ENCODE measurements at regions not wholly inside any gene's neighbourhood (a gene's known extent, or its start where the extent isn't known, plus 50 kb on each side); places are given as distances from the start of the nearest gene placed in this dataset.

DNA sequence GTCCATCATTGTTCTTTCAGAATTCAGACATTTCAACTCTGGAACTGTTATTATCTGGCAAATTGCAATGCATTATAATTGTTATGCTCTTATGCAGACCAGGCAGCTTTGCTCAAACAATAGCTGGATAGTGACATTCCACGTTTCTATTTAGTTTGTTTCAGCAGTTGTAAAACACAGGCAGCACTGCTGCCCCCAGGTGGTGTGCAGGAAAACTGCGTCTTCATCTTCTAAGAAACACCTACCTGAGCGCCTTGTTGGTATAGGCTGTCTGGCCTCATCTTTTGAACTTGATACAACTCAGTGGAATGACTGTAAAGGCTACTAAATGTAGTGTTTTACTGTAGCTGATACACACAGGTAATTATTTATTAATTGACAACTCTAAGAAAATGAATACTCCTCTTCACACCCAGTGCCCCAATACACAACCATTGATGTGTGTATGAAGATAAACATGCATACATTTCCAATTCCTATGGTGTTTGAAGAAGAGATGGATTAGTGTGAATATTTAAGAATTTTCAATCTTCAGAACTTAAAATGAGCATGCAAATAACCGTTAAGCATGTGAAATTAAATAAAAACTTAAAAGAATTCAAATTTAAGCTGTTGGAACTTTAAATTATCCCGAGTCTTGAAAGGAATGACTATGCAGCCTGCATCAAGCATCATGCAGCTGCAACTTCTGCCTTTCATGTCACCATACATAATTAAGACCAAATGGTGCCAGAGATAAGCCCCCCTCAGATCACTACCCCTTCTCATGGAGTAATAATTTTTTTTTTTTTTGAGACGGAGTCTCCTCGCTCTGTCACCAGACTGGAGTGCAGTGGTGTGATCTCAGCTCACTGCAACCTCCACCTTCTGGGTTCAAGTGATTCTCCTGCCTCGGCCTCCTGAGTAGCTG, 85.6 kb downstream of the CD8B2 start:
- peak; percentile 67 for DNase-seq

DNA sequence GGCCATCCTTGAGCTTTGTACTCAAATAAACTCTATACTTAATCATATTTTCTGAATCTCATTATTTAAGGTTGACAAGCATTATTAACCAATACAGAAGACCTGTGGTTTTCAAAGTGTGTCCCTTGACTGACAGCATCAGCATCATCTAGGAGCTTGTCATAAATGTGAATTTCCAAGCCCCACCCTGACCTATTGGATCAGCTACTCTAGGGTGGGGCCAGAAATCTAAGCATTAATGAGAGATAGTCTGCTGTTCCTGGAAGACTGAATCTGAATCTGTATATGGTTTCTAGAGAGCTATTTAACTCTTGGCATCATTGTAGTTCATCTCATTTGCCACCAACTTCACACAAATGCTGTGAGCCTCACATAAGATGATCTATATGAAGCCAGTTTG, 86.6 kb downstream of the CD8B2 start:
- no peak for DNase-seq

DNA sequence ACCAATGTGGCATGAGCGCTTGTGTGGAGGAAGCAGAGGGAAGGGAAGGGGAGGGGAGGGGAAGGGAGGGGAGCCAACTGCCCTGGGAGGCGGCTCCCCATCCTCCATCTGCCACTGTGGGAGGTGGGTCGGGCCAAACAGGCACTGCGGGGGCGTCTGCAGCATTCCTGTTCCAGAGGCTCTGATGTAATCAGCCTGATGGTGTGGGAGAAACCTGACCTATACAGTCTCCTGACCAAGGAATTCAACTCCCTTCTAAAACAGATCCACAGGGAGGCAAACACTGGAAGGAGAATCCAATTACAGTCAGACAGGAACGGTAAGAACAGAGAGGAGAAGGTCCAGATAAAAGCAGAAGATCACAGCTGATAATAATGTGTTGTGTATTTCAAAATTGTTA, 88.8 kb downstream of the CD8B2 start:
- no peak for DNase-seq

DNA sequence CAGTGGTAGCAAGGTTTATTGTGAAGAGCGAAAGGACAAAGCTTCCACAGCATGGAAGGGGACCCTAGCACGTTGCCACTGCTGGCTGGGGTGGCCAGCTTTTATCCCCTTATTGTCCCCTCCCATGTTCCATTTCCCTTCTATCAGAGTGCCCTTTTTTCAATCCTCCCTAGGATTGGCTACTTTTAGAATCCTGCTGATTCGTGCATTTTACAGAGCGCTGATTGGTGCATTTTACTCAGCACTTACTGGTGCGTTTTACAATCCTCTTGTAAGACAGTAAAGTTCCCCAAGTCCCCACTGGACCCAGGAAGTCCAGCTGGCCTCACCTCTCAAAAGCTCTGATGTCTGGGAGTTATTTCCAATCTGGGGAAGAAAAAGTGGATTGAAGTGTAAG, 90.1 kb downstream of the CD8B2 start:
- DNase-seq: no peak

DNA sequence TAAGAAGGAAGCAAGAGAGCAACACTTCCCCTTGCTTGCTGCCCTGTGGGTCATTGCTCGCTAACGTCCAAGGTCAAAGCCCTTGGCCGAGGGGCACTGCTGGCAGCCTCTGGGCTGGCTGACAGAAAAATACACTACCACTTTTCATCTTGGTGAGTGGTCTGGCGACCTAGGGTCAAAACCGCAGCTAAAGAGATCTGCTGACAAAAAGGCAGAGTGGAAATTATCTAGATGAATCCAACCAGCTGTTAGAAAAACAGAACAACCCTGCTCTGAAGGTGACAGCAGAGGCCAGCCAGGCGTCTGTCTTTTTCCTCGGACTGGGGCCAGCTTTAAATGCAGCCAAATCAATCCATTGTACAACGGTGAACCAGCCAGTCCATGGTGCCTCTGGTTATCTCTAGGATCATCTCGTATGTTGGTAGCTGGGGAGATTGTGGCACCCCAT, 92.6 kb downstream of the CD8B2 start:
- no peak for DNase-seq

DNA sequence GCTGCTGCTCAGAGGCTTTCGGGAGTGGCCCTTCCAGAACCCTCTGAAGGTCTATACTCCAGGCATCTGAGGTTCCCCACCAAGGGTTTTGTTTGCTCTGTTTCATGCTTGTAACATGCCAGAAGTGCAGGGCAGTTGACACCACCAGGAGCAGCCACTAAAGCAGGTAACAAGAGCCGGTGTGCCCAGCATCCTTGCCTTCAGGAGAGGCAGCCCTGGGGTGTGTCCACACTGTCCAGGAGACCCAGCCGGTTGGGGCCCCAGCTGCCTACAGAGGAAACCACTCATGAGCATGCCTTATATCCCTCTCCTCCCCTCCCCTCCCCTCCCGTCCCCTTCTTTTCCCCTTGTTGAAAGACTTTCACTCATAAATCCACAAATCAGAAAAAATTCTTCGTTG, 93.1 kb downstream of the CD8B2 start:
- no peak for DNase-seq

DNA sequence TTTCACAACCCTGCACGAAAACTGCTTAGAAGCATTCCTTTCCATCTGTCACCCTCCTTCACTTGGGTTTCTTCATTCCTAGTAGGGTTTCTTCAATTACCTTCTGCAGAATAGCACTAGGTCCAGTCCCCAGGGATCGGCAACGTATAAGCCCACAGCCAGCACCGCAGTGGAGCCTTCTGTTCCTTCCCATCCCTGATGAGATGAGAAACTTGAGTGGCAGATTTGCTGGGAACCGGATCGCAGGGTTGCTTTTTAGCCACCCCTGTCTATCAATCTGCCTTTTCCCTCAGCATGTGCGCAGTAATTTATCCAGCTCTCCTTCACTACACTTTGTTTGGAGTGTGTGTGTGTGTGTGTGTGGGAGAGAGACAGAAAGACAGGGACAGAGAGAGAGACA, 94.2 kb downstream of the CD8B2 start:
- DNase-seq: no peak

DNA sequence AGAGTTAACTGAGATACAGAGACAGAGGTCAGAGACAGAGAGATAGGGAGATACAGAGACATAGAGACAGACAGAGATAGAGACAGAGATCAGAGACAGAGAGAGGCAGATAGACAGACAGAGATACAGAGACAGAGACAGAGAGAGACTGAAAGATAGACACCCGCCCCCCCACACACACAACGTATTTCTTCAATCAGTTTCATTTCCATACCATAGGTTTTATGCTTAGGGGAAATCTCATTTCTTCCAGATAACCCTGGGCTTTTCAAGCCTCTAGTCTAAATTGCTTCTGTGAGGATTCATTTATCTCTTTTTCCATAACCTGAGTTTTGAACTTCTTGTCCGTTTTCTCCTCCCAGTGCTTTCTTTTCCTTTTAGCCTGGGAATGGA, 94.6 kb downstream of the CD8B2 start:
- DNase-seq: no peak

DNA sequence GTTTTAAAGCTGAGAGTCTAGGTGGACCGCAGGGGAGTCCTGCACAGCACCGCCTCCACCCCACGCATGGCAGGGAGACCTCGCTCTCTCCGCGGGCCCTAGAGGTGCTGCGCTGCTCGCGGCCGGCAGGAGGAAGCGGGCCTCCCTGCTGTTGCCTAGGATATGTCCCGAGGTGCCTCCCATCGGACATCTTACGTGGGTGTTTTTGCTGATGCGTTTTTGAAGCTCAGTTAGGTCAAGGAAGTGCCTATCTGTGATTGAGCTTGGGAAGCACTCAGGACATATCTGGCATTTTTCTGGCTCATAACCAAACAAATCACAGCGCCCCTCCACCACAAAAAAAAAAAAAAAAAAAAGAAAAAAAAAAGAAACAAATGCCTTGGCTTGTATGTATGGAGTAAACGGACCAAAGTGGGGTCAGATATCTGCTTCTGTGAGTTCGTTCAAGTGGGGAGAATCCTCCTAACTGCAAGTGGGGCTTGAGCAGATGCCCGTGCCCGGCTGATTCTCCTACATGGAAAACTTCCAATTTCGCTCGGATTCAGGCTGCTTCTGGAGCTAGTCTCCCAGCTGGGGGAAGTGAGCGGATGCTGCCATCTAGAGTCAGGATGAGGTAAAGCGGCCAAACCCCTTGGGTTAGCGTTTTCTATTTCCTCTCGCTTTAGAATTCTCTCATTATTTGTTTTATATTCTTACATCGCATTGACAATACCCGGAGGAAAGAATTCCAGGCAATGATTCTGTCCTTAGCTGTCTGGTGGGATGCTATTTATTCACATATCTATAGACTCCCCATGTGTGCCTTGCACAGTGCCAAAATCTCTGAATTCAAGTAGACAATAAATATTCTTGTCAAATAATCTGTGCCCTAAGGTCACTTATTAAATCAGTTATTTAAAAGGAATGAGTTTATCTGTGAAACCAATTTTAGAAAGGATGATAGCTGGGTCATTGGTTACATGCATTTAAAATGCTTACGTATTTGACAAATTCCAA, 95.3 kb downstream of the CD8B2 start:
- peak; percentile 73 for DNase-seq

DNA sequence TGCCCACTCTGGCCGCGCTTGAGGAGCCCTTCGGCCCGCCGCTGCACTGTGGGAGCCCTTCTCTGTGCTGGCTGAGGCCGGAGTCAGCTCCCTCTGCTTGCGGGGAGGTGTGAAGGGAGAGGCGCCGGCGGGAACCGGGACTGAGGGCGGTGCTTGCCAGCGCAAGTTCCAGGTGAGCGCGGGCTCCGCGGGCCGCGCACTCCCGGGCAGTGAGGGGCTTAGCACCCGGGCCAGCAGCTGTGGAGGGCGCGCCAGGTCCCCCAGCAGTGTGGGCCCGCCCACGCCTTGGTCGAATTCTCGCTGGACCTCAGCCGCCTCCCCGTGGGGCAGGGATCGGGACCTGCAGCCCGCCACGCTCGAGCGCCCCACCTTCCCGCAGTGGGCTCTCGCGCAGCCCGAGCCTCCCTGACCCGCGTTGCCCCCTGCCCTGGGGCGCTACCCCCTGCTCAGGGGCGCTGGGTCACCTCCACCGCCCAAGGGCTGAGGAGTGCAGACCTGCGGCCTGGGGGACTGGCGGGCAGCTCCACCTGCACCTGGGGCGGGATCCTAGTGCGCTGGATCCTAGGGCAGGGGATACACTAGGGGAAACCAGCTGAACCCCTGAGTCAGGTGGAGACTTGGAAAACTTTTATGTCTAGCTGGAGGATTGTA, 97.3 kb downstream of the CD8B2 start:
- DNase-seq: no peak

DNA sequence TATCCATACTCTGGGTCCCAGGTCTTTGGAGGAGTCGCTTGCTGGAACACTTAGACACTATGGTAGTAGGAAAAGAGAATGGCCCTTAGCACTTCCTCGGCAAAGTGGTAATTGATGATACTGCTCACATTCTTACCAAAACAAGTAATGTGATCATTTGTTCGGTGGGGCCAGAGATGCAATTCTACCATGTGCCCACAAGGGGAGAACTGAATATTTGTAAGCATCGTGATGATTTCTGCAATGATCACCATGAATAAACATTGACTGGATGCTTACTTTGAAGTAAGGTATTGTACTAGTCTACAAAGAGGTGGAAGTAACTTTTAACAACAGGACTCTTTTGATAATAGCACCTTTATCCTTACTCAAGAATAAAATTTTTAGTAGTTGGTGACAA, 109.7 kb downstream of the CD8B2 start:
- no peak for DNase-seq

DNA sequence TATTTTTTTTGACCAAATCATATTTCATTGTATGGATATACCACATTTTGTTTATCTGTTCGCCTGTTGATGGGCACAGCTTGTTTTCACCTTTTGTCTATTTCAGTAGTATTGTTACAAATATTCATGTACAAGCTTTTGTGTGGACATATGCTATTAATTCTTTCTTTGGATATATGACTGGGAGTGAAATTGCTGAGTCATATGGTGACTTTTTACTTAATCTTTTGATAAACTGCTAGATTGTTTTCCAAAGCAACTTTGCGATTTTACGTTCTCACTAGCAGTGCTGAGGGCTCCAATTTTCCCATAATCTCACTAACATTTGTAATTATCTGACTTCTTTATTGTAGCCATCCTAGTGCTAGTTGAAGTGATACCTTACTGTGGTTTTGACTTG, 112.4 kb downstream of the CD8B2 start:
- DNase-seq: no peak

DNA sequence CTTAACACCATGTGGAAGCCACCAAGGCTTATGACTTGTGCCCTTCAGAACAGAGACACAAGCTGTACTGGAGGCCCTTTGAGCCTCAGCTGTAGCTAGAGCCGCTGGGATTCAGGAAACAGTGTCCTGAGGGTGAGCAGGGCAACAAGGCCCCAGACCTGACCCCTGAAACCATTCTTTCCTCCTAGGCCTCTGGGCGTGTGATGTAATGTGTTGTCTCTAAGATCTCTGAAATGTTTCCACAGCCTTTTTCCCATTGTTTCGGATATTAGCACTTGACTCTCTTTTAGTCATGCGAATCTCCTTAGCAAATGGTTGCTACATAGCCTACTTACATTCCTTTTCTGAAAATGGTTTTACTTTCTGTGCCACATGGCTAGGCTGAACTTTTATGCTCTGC, 114.9 kb downstream of the CD8B2 start:
- DNase-seq: no peak

DNA sequence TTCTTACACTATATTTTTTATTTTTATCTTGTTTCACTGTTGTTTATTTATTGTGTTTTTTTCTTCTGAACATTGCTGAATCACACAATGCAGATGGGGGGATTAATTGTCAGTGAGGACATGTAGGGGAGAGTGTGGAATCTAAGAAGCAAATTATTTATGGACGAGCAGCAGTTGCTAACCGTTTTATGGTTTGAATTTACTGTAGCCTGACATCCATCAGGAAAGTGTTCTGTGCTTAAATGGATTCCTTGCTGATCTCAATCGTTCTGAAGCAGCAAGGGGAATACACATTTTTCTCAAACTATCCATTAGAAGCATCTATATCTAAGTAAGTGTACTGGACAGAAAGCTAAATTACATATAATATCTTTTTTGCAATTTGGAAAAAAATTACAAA, 119.5 kb downstream of the CD8B2 start:
- DNase-seq: no peak

DNA sequence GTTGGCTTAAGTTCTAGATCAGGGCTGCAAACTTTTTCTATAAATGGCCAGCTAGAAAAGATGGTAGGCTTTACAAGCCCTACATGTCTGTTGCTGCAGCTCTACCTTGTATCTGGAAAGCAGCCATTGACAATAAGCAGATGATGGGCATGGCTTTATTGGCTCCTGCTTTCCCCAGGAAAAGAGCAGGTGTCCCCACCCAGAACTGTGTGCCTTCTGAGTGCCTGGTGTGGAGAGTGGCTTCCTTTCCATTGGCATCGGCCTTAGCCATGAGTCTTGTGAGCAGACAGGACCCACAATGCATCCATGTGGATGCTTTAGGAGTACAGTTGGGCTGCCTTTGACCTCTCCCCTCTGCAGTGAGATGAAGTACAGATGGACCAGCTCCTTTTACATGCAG, 120.2 kb downstream of the CD8B2 start:
- DNase-seq: no peak

DNA sequence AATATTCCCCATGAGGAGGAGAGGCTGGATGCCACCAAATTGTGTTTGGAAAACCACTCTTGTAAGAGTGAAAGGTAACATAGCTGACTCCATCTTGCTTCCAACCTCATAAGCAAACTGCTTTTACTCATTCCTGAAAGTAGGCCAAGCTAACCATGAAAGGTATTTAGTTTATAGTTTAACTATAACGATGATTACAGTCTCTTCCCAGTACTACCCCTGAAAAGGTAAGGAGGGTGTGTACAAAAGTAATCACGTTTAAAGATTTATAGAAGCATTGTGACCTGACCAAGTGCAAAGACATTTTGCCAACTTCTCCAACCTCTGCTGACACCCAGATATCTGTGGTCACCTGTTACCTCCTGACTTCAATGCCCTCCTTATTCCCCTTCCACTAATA, 122.6 kb downstream of the CD8B2 start:
- no peak for DNase-seq

DNA sequence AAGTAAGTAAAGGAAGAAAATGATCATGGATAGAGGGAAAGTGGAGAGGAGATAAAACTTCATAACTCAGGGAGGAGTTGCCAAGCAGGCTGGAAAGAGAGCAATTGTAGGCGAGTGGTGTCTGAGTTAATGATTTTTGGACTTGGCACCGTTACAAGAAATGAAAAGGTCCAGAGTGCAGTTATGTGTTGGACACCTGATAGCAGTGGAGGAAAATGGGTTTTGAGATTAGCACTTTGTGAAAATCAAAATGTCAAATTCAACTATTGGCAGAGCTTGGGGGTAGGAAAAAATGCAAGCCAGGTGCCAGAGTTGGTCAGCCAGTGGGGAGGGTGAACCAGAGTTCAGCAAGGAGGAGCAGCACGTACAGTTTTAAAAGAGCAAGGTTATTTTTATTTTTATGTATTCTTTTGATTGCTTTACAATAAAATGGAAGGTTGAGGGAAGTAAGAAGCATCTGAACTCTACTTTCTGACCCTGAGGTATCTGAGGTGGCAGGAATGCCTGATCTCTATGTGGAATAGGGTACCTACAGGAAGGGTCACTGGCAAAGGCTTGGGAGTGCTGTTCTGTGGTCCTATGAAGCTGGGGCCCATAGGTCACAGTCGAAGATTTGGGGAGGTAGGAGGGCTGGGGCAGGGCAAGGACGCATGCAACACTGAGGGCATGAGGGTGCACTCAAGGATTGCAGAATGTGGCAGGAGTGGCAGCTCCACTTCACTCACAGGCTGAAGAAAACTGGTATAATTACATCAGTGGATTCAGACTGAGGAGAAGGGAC, 127.5 kb downstream of the CD8B2 start:
- no peak for DNase-seq

DNA sequence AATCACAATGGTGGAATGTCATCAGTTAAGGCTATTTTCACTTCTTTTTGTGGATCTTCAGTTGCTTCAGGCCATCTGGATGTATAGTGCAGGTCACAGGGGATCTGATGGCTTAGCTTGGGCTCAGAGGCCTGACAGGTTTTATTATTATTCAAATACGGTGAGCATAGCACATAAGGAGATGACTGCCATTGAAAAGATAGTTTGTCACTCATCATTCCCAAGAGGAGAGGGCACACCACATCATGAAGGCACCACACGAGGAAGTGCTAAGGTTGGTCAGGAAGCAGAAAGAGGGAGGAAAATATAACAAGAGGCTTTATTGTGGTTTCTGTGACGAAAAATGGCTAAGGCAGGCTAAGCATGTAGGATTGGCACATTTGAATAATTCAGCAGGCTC, 131.4 kb downstream of the CD8B2 start:
- DNase-seq: no peak

DNA sequence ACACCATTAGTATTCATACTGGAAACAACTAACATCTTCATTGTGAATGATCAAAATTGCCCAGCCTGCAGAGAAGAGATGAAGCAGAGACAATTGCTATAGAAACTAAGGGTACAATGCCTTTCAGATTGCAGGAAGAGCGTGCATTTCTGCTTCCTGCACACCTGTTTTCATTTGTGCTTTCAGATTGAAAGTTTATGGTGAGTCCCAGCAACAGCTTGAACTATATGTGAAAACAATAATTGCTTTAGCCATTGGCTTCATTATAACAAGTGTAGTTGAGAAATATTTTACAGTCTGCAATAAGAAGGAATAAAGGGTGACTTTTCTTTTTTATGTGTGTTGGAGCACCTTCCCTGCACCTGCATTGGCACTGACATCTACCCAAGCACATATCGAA, 136.3 kb downstream of the CD8B2 start:
- no peak for DNase-seq

DNA sequence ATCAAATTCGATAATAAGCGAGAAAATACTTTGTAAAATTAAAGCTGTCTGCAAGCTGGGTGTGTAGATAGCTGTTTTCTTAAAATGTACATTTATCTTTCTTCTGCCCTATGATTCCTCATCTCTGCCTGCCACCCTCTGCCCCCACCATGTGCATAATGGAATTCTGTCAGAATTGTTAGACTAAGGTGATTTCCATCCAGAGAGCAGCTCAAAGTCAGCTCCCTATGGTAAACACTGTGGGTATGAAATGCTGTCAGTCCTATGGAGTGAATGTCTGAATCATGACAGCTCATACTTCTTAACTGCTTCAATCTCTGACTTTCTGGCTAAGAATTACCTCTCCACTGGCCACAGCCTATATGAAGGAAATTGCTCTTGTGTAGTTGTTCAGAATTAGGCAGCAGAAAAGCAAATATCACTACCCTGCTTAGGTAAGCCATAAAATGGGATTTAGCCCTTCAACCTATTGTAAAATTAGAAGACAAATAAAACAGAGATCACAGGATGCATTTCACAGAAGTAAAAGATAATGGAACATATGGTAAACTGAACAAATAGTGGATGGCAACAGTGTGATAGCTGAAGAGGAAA, 137.7 kb downstream of the CD8B2 start:
- no peak for DNase-seq

DNA sequence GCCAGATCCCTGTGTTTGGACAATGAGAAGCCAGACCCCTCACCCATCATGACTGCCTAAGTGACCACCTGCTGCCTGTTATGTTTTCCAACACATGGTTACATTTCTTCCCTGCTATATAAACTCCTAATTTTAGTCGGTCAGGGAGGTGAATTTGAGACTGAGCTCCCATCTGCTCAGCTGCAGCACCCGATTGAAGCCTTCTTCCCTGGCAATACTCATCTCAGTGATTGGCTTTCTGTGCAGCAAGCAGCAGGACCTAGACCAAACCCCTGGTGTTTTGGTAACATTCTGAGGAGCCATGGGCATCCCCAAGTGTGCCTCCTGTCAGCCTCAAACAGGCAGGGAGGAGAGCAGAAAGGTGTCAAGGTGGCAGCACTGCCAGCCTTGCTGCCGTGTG, 141.2 kb downstream of the CD8B2 start:
- DNase-seq: no peak

DNA sequence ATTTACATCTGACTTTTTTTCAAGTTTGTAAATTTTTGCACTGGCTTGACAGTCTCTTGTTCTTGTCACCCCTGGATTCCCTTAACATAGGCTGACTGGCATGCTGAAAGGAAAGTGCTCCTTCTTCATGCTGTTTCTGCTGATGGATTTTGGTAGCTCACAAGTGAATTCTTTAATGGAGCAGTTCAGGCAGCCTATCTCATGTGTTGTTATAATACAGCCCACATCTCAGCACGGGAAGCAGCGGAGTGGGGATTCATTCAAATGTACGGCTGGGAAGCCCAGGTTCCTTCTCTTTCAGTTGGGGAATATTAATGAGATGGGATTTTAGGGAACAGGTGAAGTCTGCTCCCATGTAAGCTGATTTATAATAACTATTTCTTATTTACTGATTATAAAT, 142.8 kb downstream of the CD8B2 start:
- no peak for DNase-seq
